GM12878 (cell line): ENCODE measurements at regions not wholly inside any gene's neighbourhood (a gene's known extent, or its start where the extent isn't known, plus 50 kb on each side); places are given as distances from the start of the nearest gene placed in this dataset.

Source experiments
- ATAC-seq: fragments of 200-7000 bp; cut with Tn5 transposase; 3 replicates; pipeline ENCODE4 v1.9.1; 2020; ENCODE audit warnings: mild to moderate bottlenecking, moderate library complexity
- BruUV-seq: library from RNA; stranded (reverse); fragments of 400-500 nt; replicated peaks from 2 replicates; lab custom pipeline; 2021; lab: Mats Ljungman, UMichigan
- CTCF ChIA-PET: fragments of 300-600 bp; sonication (Branson Sonifier 250); formaldehyde crosslinking; extraction: SDS; loops from one replicate; lab custom pipeline; 2021; ENCODE audit warnings: inconsistent platforms; lab: Yijun Ruan, JAX
- POLR2A ChIA-PET: fragments of 350-600 bp; formaldehyde crosslinking; extraction: SDS; loops from one replicate; lab custom pipeline; 2021; ENCODE audit warnings: inconsistent platforms; lab: Charles Lee
- RAD21 ChIA-PET: fragments of 300-600 bp; sonication (Branson Sonifier 250); formaldehyde crosslinking; loops from one replicate; lab custom pipeline; 2023; ENCODE audit warnings: antibody characterized with exemption; ENCODE audit not compliant: unreplicated experiment; lab: Charles Lee
- SMC1A ChIA-PET: fragments of 300-600 bp; sonication (Branson Sonifier 250); formaldehyde crosslinking; loops from one replicate; lab custom pipeline; 2023; ENCODE audit not compliant: unreplicated experiment, uncharacterized antibody; lab: Charles Lee
- DNase-seq: peaks from one replicate; pipeline ENCODE4 v3.0.0-alpha.2; 2011; ENCODE audit warnings: low read depth, low spot score
- FAIRE-seq: peaks from 3 replicates; lab custom pipeline; 2011; peaks lifted over from hg19 to GRCh38; lab: Jason Lieb, UNC
- H2AFZ ChIP-seq: 2 replicates; pipeline ENCODE4 v1.6.0; 2011; ENCODE audit warnings: low read depth, low read length, control low read depth; ENCODE audit not compliant: control insufficient read depth
- H3K27ac ChIP-seq: 2 replicates; pipeline ENCODE4 v1.5.1; 2011; ENCODE audit warnings: control low read depth; ENCODE audit not compliant: control insufficient read depth, insufficient read depth
- H3K27me3 ChIP-seq, 2 experiments: replicated peaks in 1 of 2; 2 replicates each; pipeline versions ENCODE4 v1.6.0 to v1.6.1; 2011; ENCODE audit warnings: low read length in 1 of 2; ENCODE audit not compliant: control insufficient read depth in 2 of 2, insufficient read depth in 2 of 2
- H3K36me3 ChIP-seq, 2 experiments: 2 replicates each; pipeline ENCODE4 v1.5.1; 2011; ENCODE audit warnings: low read length in 1 of 2; ENCODE audit not compliant: control insufficient read depth in 2 of 2, insufficient read depth in 2 of 2
- H3K4me1 ChIP-seq: 2 replicates; pipeline ENCODE4 v1.6.1; 2011; ENCODE audit warnings: mild to moderate bottlenecking, low read length, moderate library complexity, mixed read lengths; ENCODE audit not compliant: control insufficient read depth, insufficient read depth
- H3K4me2 ChIP-seq: 2 replicates; pipeline ENCODE4 v1.6.0; 2011; ENCODE audit warnings: control low read depth; ENCODE audit not compliant: control insufficient read depth, insufficient read depth
- H3K4me3 ChIP-seq: fragments of 200-600 bp; sonication (generic); 2 replicates; pipeline ENCODE4 v1.5.1; 2016
- H3K79me2 ChIP-seq: 2 replicates; pipeline ENCODE4 v1.6.0; 2011; ENCODE audit warnings: low read length; ENCODE audit not compliant: control insufficient read depth, insufficient read depth
- H3K9ac ChIP-seq: 2 replicates; pipeline ENCODE4 v1.8.0; 2011; ENCODE audit warnings: low read length, control low read depth, mixed read lengths; ENCODE audit not compliant: control insufficient read depth, insufficient read depth
- H3K9me3 ChIP-seq: replicated peaks from 3 replicates; pipeline ENCODE4 v1.5.1; 2011; ENCODE audit warnings: mild to moderate bottlenecking, low read length; ENCODE audit not compliant: control insufficient read depth, insufficient read depth
- H4K20me1 ChIP-seq: 2 replicates; pipeline ENCODE4 v1.6.0; 2011; ENCODE audit not compliant: control insufficient read depth, insufficient read depth
- DPF2 ChIP-seq: fragments of 450-650 bp; IDR thresholded peaks from 2 replicates; pipeline ENCODE4 v1.6.1; 2017; ENCODE audit warnings: mild to moderate bottlenecking
- ETV6 ChIP-seq, 2 experiments: fragments of 450-650 bp in 1 of 2; IDR thresholded peaks in 1 of 2; conservative IDR thresholded peaks in 1 of 2; 2 replicates each; pipeline ENCODE4 v1.6.1; 2014; ENCODE audit warnings: antibody characterized with exemption in 1 of 2, borderline replicate concordance in 1 of 2, low read depth in 1 of 2, mild to moderate bottlenecking in 1 of 2, moderate library complexity in 1 of 2
- FOXK2 ChIP-seq: fragments of 450-650 bp; IDR thresholded peaks from 2 replicates; pipeline ENCODE4 v1.6.1; 2017; ENCODE audit warnings: mild to moderate bottlenecking, moderate library complexity
- MTA3 ChIP-seq: IDR thresholded peaks from 2 replicates; pipeline ENCODE4 v1.6.1; 2012; ENCODE audit warnings: low read length, inconsistent platforms, borderline replicate concordance
- TCF7 ChIP-seq: IDR thresholded peaks from 2 replicates; pipeline ENCODE4 v1.6.1; 2014; ENCODE audit warnings: antibody characterized with exemption, borderline replicate concordance
- WGBS: methylation state at CpG from one replicate; pipeline ENCODE4 v1.1.6; 2016; ENCODE audit warnings: low lambda C conversion rate; ENCODE audit not compliant: insufficient replicate concordance, insufficient coverage; ENCODE audit errors: missing lambda C conversion rate; 5-methylcytosine and 5-hydroxymethylcytosine counted together
- in situ Hi-C: fragments of 300-500 bp; cut with MboI; formaldehyde crosslinking; loops from 9 replicates; pipeline ENCODE4 v1.14.3; 2018; ENCODE audit warnings: mixed read lengths
- intact Hi-C: fragments of 100-400 bp; cut with micrococcal nuclease; formaldehyde crosslinking; loops from one replicate; pipeline ENCODE4 v1.14.2; 2022; ENCODE audit not compliant: unreplicated experiment
- TF ChIP-seq, protein P1 (sequence below): IDR thresholded peaks from 2 replicates; pipeline ENCODE4 v1.6.1; 2012; ENCODE audit warnings: low read depth, low read length, improper control_type of control experiment

DNA sequence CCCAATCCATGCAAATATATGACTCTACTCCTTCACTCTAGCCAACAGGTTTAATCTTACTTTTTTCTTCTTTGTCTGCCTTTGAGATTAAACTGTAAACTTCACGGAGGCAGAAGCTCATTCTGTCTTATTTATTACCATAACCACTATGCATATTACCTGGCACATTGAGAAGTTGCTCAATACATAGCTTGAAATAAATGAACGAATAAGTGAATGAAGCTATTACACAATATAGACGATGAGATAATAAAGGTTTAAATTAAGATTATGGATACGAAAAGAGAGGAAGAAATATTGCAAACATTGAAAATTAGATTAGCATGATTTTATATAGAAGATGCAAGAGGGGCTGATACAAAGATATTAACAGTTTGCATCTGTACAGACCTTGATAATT lies 385.1 kb downstream of the LTN1 start (continued):
- TF ChIP-seq, protein P1, sequence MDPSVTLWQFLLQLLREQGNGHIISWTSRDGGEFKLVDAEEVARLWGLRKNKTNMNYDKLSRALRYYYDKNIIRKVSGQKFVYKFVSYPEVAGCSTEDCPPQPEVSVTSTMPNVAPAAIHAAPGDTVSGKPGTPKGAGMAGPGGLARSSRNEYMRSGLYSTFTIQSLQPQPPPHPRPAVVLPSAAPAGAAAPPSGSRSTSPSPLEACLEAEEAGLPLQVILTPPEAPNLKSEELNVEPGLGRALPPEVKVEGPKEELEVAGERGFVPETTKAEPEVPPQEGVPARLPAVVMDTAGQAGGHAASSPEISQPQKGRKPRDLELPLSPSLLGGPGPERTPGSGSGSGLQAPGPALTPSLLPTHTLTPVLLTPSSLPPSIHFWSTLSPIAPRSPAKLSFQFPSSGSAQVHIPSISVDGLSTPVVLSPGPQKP = no peak
- TF ChIP-seq DPF2 (no peak), ETV6 (conservative IDR thresholded peaks at IDR 0.05 in 1 of 2, IDR thresholded peaks at IDR 0.05 in 1 of 2; ENCODE audit: borderline replicate concordance in 1 of 2, low read depth in 1 of 2) (no peak), MTA3 (no peak)

DNA sequence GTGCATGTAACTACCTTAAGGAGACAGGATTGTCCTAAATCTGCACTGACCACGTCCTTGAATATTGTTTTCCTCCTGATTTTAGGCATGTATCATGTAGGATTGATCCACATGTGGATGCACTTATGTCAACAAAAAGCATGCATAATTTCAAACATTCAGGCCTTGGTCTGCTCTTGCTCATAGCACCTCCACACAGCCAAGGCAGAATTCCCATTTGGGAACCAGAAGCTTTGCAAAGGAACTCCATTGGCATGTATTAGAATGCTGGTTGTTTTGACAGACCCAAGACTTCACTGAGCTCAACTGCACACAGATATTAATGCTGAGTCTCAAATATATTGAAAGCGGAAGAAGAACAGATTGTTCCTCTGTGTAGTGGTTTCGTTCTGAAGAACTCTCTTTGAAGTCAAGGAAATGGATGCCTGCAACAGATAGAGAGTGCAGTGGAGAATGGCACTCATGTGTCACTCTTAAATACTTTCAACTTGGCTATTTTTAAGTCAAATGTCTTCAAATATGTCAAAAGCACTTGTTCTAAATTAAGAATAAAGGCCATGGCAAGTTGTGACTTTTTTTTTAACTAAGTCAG lies 387.6 kb downstream of the LTN1 start:
- Histone ChIP-seq H3K4me1 (no peaks in the 10 kb centered on the region), H3K4me2 (no peak overlapping the region), H3K4me3 (no peak overlapping the region), H3K27ac (no peak overlapping the region), H3K27me3 (no peaks in the 10 kb centered on the region), H3K79me2 (no peaks in the 10 kb centered on the region), H4K20me1 (no peaks in the 10 kb centered on the region), H2AFZ (no peak overlapping the region), H3K9ac (no peak overlapping the region), H3K9me3 (no peaks in the 10 kb centered on the region; the same call in 2 of the 3 replicates), H3K36me3 (no peaks in the 10 kb centered on the region)
- ChIA-PET CTCF (no interaction called here), SMC1A (no interaction called here), POLR2A (no interaction called here), RAD21 (no interaction called here)
- intact Hi-C loops = no loop called here
- 2% methylated on average over 3 of the region's 3 CpGs for WGBS
- no TSS peak for BruUV-seq
- ATAC-seq (no peak), FAIRE-seq (no peak), DNase-seq (no peak)
- TF ChIP-seq TCF7 = peak; percentile 35; the same call in 1 of the 2 replicates
- peak in 1 of 2 experiments; percentile 60; a peak in 1 of 4 replicates for TF ChIP-seq ETV6 (conservative IDR thresholded peaks at IDR 0.05 in 1 of 2, IDR thresholded peaks at IDR 0.05 in 1 of 2; ENCODE audit: borderline replicate concordance in 1 of 2, low read depth in 1 of 2)
- no peak for TF ChIP-seq FOXK2
- in situ Hi-C loops = no loop called here
